ENCODE measurements at regions not wholly inside any gene's neighbourhood (a gene's known extent, or its start where the extent isn't known, plus 50 kb on each side); places are given as distances from the start of the nearest gene placed in this dataset.
"Not testable (repeated sequence)": the region's sequence is repeated elsewhere in the genome, so short reads cannot be mapped to it uniquely, and the experiment has no call there.

- H3K27me3 ChIP-seq (replicated peaks; ENCODE audit: insufficient read depth): no peaks in the 10 kb centered on the region
- H3K79me2 ChIP-seq (ENCODE audit: insufficient read depth): no peaks in the 10 kb centered on the region
- H3K4me3 ChIP-seq: no peak overlapping the region
- no peak overlapping the region for H3K27ac ChIP-seq
- DNase-seq: no peak
- in situ Hi-C loops (cut with MboI): no loop called here
- no peaks in the 10 kb centered on the region for H3F3A ChIP-seq (ENCODE audit: insufficient read depth)
- TF ChIP-seq EZH2phosphoT487 (IDR thresholded peaks at IDR 0.05; ENCODE audit: insufficient read depth, low read depth) (no peak), EZH2 (IDR thresholded peaks at IDR 0.05; ENCODE audit: insufficient read depth, poor library complexity, severe bottlenecking) (no peak)
- no peaks in the 10 kb centered on the region for H3K9me2 ChIP-seq (ENCODE audit: insufficient read depth)
- no peaks in the 10 kb centered on the region for H3K9me3 ChIP-seq (ENCODE audit: low read depth)
- H4K20me1 ChIP-seq (ENCODE audit: insufficient read depth): no peaks in the 10 kb centered on the region
- no peaks in the 10 kb centered on the region for H3K4me1 ChIP-seq (ENCODE audit: insufficient read depth)
- no peak overlapping the region for H3K4me2 ChIP-seq (ENCODE audit: unreplicated experiment)
- H3K9ac ChIP-seq: no peak overlapping the region
- no peaks in the 10 kb centered on the region for H3K36me3 ChIP-seq (ENCODE audit: low read depth)
- H2AFZ ChIP-seq: no peak overlapping the region
Observed at GRCh38 chr7:13108061-13108460, 420.6 kb downstream of the ARL4A start.

- in situ Hi-C loops (cut with MboI): no loop called here
- H2AFZ ChIP-seq: no peak overlapping the region
Observed at GRCh38 chr7:13109201-13109600, 421.8 kb downstream of the ARL4A start.

GRCh38 chr7:13110107-13110506 is 422.7 kb downstream of the ARL4A start:
- TF ChIP-seq EZH2phosphoT487 (IDR thresholded peaks at IDR 0.05; ENCODE audit: insufficient read depth, low read depth) (no peak), EZH2 (IDR thresholded peaks at IDR 0.05; ENCODE audit: insufficient read depth, poor library complexity, severe bottlenecking) (no peak)
- Histone ChIP-seq H3K27ac (no peak overlapping the region), H3K4me2 (ENCODE audit: unreplicated experiment) (no peak overlapping the region), H3K9ac (no peak overlapping the region), H2AFZ (no peak overlapping the region), H3K27me3 (replicated peaks; ENCODE audit: insufficient read depth) (no peaks in the 10 kb centered on the region), H3K4me1 (ENCODE audit: insufficient read depth) (no peaks in the 10 kb centered on the region), H3F3A (ENCODE audit: insufficient read depth) (no peaks in the 10 kb centered on the region), H3K79me2 (ENCODE audit: insufficient read depth) (no peaks in the 10 kb centered on the region), H4K20me1 (ENCODE audit: insufficient read depth) (no peaks in the 10 kb centered on the region), H3K9me2 (ENCODE audit: insufficient read depth) (no peaks in the 10 kb centered on the region), H3K4me3 (no peak overlapping the region), H3K36me3 (ENCODE audit: low read depth) (no peaks in the 10 kb centered on the region), H3K9me3 (ENCODE audit: low read depth) (no peaks in the 10 kb centered on the region)
- WGBS, 2 experiments (ENCODE audit: low coverage in 1 of 2, low lambda C conversion rate in 2 of 2, missing lambda C conversion rate in 2 of 2): 74% methylated on average over 6 of the region's 6 CpGs
- in situ Hi-C loops (cut with MboI): no loop called here
- no peak for DNase-seq

More at GRCh38 chr7:13109201-13109600, 421.8 kb downstream of the ARL4A start:
- Histone ChIP-seq H3K79me2 (ENCODE audit: insufficient read depth) (no peaks in the 10 kb centered on the region), H3K27ac (no peak overlapping the region), H4K20me1 (ENCODE audit: insufficient read depth) (no peaks in the 10 kb centered on the region), H3K4me1 (ENCODE audit: insufficient read depth) (no peaks in the 10 kb centered on the region), H3K9ac (no peak overlapping the region), H3K4me2 (ENCODE audit: unreplicated experiment) (no peak overlapping the region), H3K4me3 (no peak overlapping the region), H3K27me3 (replicated peaks; ENCODE audit: insufficient read depth) (no peaks in the 10 kb centered on the region), H3K9me3 (ENCODE audit: low read depth) (no peaks in the 10 kb centered on the region), H3F3A (ENCODE audit: insufficient read depth) (no peaks in the 10 kb centered on the region), H3K36me3 (ENCODE audit: low read depth) (no peaks in the 10 kb centered on the region), H3K9me2 (ENCODE audit: insufficient read depth) (no peaks in the 10 kb centered on the region)
- no peak for DNase-seq
- TF ChIP-seq EZH2phosphoT487 (IDR thresholded peaks at IDR 0.05; ENCODE audit: insufficient read depth, low read depth) (no peak), EZH2 (IDR thresholded peaks at IDR 0.05; ENCODE audit: insufficient read depth, poor library complexity, severe bottlenecking) (no peak)
- whole genome bisulfite sequencing, 2 experiments (ENCODE audit: low coverage in 1 of 2, low lambda C conversion rate in 2 of 2, missing lambda C conversion rate in 2 of 2): 68 to 81% methylated on average over 6 of the region's 6 CpGs

GRCh38 chr7:13111230-13111629 is 423.8 kb downstream of the ARL4A start:
- no peaks in the 10 kb centered on the region for H4K20me1 ChIP-seq (ENCODE audit: insufficient read depth)
- no peaks in the 10 kb centered on the region for H3K36me3 ChIP-seq (ENCODE audit: low read depth)
- H3K4me3 ChIP-seq: no peak overlapping the region
- H3K27ac ChIP-seq: no peak overlapping the region
- H2AFZ ChIP-seq: 0 out of 2 replicates have a peak overlapping the region, but pooled peaks have one; percentile 10
- DNase-seq: peak; percentile 27
- no peaks in the 10 kb centered on the region for H3K9me3 ChIP-seq (ENCODE audit: low read depth)
- no peaks in the 10 kb centered on the region for H3K79me2 ChIP-seq (ENCODE audit: insufficient read depth)
- 48 to 54% methylated on average over 3 of the region's 3 CpGs for whole genome bisulfite sequencing, 2 experiments (ENCODE audit: low coverage in 1 of 2, low lambda C conversion rate in 2 of 2, missing lambda C conversion rate in 2 of 2)
- H3K4me1 ChIP-seq (ENCODE audit: insufficient read depth): no peaks in the 10 kb centered on the region
- TF ChIP-seq EZH2 (IDR thresholded peaks at IDR 0.05; ENCODE audit: insufficient read depth, poor library complexity, severe bottlenecking): no peak
- no peak for TF ChIP-seq EZH2phosphoT487 (IDR thresholded peaks at IDR 0.05; ENCODE audit: insufficient read depth, low read depth)
- no peak overlapping the region for H3K9ac ChIP-seq
- no peaks in the 10 kb centered on the region for H3K27me3 ChIP-seq (replicated peaks; ENCODE audit: insufficient read depth)
- H3K4me2 ChIP-seq (ENCODE audit: unreplicated experiment): no peak overlapping the region
- no peaks in the 10 kb centered on the region for H3F3A ChIP-seq (ENCODE audit: insufficient read depth)
- in situ Hi-C loops (cut with MboI): no loop called here
- no peaks in the 10 kb centered on the region for H3K9me2 ChIP-seq (ENCODE audit: insufficient read depth)

- H3K4me2 ChIP-seq (ENCODE audit: unreplicated experiment); H3K9me3 ChIP-seq (ENCODE audit: low read depth); H3K27me3 ChIP-seq (replicated peaks; ENCODE audit: insufficient read depth); H3K4me3 ChIP-seq; H3K9me2 ChIP-seq (ENCODE audit: insufficient read depth); DNase-seq; H3K36me3 ChIP-seq (ENCODE audit: low read depth); H3K79me2 ChIP-seq (ENCODE audit: insufficient read depth); in situ Hi-C loops (cut with MboI); H3K9ac ChIP-seq; H3F3A ChIP-seq (ENCODE audit: insufficient read depth); H2AFZ ChIP-seq; H3K27ac ChIP-seq; H3K4me1 ChIP-seq (ENCODE audit: insufficient read depth); H4K20me1 ChIP-seq (ENCODE audit: insufficient read depth): not testable (repeated sequence)
- 88 to 89% methylated on average over 7 of the region's 7 CpGs for WGBS, 2 experiments (ENCODE audit: low coverage in 1 of 2, low lambda C conversion rate in 2 of 2, missing lambda C conversion rate in 2 of 2)
Observed at GRCh38 chr7:13114240-13114639, 426.8 kb downstream of the ARL4A start.

All from GM23248 (cell line).